ENCODE measurements at regions not wholly inside any gene's neighbourhood (a gene's known extent, or its start where the extent isn't known, plus 50 kb on each side); places are given as distances from the start of the nearest gene placed in this dataset.

DNA sequence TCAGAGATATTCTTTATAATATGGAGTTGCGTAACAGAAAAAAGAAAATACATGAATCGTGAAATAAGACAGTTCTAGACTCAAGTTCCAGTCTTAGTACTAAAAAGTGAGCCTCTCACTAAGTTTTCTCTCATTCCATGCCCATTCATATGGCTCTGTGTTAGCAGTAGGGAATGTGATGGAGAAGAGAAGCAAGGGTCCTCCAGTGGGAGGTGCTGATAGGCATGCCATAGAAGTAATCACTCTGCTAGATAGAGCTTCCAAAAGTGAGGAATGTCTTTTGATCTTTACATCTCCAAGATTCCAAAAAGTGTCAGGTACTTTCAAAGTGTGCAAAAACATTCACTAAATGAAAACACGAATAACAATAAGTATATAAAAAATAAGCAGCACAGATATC lies 678.4 kb downstream of the DCDC2C start:
- intact Hi-C loops (cut with micrococcal nuclease; ENCODE audit: unreplicated experiment): no loop called here
- H3K4me3 ChIP-seq: no peak overlapping the region
- H3K4me2 ChIP-seq: no peak overlapping the region
- no peaks in the 10 kb centered on the region for H3K4me1 ChIP-seq (replicated peaks; ENCODE audit: insufficient read depth)
- H3K79me2 ChIP-seq (ENCODE audit: low read depth): no peaks in the 10 kb centered on the region
- ChIA-PET CTCF (no interaction called here), POLR2A (ENCODE audit: unreplicated experiment) (no interaction called here)
- H3K27me3 ChIP-seq (ENCODE audit: insufficient read depth, low read depth): no peaks in the 10 kb centered on the region
- no peaks in the 10 kb centered on the region for H4K20me1 ChIP-seq (ENCODE audit: insufficient read depth)
- no peak for DNase-seq
- no peak overlapping the region for H3K27ac ChIP-seq
- H2AFZ ChIP-seq: no peak overlapping the region
- TF ChIP-seq, protein P1, sequence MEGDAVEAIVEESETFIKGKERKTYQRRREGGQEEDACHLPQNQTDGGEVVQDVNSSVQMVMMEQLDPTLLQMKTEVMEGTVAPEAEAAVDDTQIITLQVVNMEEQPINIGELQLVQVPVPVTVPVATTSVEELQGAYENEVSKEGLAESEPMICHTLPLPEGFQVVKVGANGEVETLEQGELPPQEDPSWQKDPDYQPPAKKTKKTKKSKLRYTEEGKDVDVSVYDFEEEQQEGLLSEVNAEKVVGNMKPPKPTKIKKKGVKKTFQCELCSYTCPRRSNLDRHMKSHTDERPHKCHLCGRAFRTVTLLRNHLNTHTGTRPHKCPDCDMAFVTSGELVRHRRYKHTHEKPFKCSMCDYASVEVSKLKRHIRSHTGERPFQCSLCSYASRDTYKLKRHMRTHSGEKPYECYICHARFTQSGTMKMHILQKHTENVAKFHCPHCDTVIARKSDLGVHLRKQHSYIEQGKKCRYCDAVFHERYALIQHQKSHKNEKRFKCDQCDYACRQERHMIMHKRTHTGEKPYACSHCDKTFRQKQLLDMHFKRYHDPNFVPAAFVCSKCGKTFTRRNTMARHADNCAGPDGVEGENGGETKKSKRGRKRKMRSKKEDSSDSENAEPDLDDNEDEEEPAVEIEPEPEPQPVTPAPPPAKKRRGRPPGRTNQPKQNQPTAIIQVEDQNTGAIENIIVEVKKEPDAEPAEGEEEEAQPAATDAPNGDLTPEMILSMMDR (conservative IDR thresholded peaks at IDR 0.05): no peak
- TF ChIP-seq EZH2 (IDR thresholded peaks at IDR 0.05; ENCODE audit: low read depth): no peak
- no peaks in the 10 kb centered on the region for H3F3A ChIP-seq (ENCODE audit: insufficient read depth, low read depth)
- no TSS peak for BruUV-seq (replicated peaks)
- 0 out of 2 replicates have a peak, but pooled peaks cover 3% of the 10 kb centered on the region for H3K9me3 ChIP-seq (ENCODE audit: insufficient read depth, low read depth)
- H3K9me2 ChIP-seq (ENCODE audit: insufficient read depth): no peaks in the 10 kb centered on the region; the same call in 1 of the 2 replicates
- H3K36me3 ChIP-seq (ENCODE audit: low read depth): no peaks in the 10 kb centered on the region

DNA sequence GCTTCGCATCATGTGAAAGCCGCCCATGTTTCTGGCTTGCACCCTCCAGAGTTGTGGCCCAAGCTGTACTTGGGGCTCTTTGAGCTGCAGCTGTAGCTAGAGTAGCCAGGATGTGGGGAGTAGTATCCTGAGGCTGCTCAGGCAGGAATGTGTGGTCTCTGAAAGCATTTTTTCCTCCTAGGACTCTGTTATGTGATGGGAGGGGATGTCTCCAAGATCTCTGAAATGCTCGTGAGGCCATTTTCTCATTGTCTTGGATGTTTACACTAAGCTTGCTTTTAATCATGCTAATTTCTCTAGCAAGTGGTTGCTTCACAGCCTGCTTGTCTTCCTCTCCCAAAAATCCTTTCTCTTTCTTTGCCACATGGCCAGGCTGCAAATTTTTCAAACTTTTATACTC lies 687.6 kb downstream of the DCDC2C start:
- no peaks in the 10 kb centered on the region for H3K4me1 ChIP-seq (replicated peaks; ENCODE audit: insufficient read depth)
- TF ChIP-seq EZH2 (IDR thresholded peaks at IDR 0.05; ENCODE audit: low read depth): no peak
- H3K79me2 ChIP-seq (ENCODE audit: low read depth): no peaks in the 10 kb centered on the region
- ChIA-PET POLR2A (ENCODE audit: unreplicated experiment) (no interaction called here), CTCF (no interaction called here)
- no peak overlapping the region for H3K4me3 ChIP-seq
- H3K36me3 ChIP-seq (ENCODE audit: low read depth): no peaks in the 10 kb centered on the region
- BruUV-seq (replicated peaks): no TSS peak
- no peaks in the 10 kb centered on the region; the same call in 1 of the 2 replicates for H4K20me1 ChIP-seq (ENCODE audit: insufficient read depth)
- intact Hi-C loops (cut with micrococcal nuclease; ENCODE audit: unreplicated experiment): no loop called here
- H2AFZ ChIP-seq: no peak overlapping the region
- no peak for DNase-seq
- no peaks in the 10 kb centered on the region for H3F3A ChIP-seq (ENCODE audit: insufficient read depth, low read depth)
- no peak overlapping the region for H3K27ac ChIP-seq
- H3K4me2 ChIP-seq: no peak overlapping the region
- H3K9me3 ChIP-seq (ENCODE audit: insufficient read depth, low read depth): no peaks in the 10 kb centered on the region
- H3K27me3 ChIP-seq (ENCODE audit: insufficient read depth, low read depth): no peaks in the 10 kb centered on the region
- H3K9me2 ChIP-seq (ENCODE audit: insufficient read depth): no peaks in the 10 kb centered on the region; the same call in 1 of the 2 replicates

DNA sequence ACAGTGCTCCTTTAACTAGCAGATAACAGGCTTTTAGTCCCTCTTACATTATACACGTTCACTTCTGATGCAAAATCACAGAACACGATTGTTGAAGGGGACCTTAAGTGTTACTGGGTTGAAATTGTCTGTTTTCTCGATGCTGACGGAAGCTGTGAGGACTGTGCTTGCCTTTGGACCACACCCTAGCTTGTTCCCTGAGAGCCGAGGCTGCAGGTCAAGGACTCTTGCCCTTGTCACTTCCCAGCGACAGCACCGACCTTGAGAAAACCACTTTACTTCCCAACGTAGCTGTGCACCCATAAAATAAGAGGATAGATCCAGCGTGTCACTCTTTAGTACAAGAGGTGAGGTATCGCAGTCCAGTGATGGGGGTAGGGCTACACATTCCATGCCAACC lies 701.0 kb downstream of the DCDC2C start:
- CTCF ChIA-PET: no interaction called here

GRCh38 chr2:4408321-4408720 lies 704.9 kb downstream of the DCDC2C start:
- Histone ChIP-seq H3F3A (ENCODE audit: insufficient read depth, low read depth) (no peaks in the 10 kb centered on the region), H4K20me1 (ENCODE audit: insufficient read depth) (no peaks in the 10 kb centered on the region), H3K4me2 (no peak overlapping the region), H2AFZ (no peak overlapping the region), H3K36me3 (ENCODE audit: low read depth) (no peaks in the 10 kb centered on the region), H3K27me3 (ENCODE audit: insufficient read depth, low read depth) (no peaks in the 10 kb centered on the region), H3K9me2 (ENCODE audit: insufficient read depth) (no peaks in the 10 kb centered on the region), H3K9me3 (ENCODE audit: insufficient read depth, low read depth) (no peaks in the 10 kb centered on the region), H3K27ac (no peak overlapping the region), H3K4me1 (replicated peaks; ENCODE audit: insufficient read depth) (no peaks in the 10 kb centered on the region), H3K4me3 (no peak overlapping the region), H3K79me2 (ENCODE audit: low read depth) (no peaks in the 10 kb centered on the region)
- POLR2A ChIA-PET (ENCODE audit: unreplicated experiment): no interaction called here
- DNase-seq: no peak
- TF ChIP-seq EZH2 (IDR thresholded peaks at IDR 0.05; ENCODE audit: low read depth): no peak
- TF ChIP-seq, protein P1 (conservative IDR thresholded peaks at IDR 0.05): no peak
- intact Hi-C loops (cut with micrococcal nuclease; ENCODE audit: unreplicated experiment): no loop called here
- BruUV-seq (replicated peaks): no TSS peak
- CTCF ChIA-PET: no interaction called here

More for the DNA sequence above, 701.0 kb downstream of the DCDC2C start:
- H3K79me2 ChIP-seq (ENCODE audit: low read depth): no peaks in the 10 kb centered on the region
- H3K4me2 ChIP-seq: no peak overlapping the region
- intact Hi-C loops (cut with micrococcal nuclease; ENCODE audit: unreplicated experiment): no loop called here
- no peaks in the 10 kb centered on the region for H4K20me1 ChIP-seq (ENCODE audit: insufficient read depth)
- no peaks in the 10 kb centered on the region for H3K36me3 ChIP-seq (ENCODE audit: low read depth)
- H3K27me3 ChIP-seq (ENCODE audit: insufficient read depth, low read depth): no peaks in the 10 kb centered on the region
- TF ChIP-seq, protein P1 (conservative IDR thresholded peaks at IDR 0.05): no peak
- no peak for TF ChIP-seq EZH2 (IDR thresholded peaks at IDR 0.05; ENCODE audit: low read depth)
- no peak overlapping the region for H3K27ac ChIP-seq
- no peaks in the 10 kb centered on the region for H3K9me2 ChIP-seq (ENCODE audit: insufficient read depth)
- no peak for DNase-seq
- no peaks in the 10 kb centered on the region for H3K4me1 ChIP-seq (replicated peaks; ENCODE audit: insufficient read depth)
- no peak overlapping the region for H2AFZ ChIP-seq
- POLR2A ChIA-PET (ENCODE audit: unreplicated experiment): no interaction called here
- H3K9me3 ChIP-seq (ENCODE audit: insufficient read depth, low read depth): no peaks in the 10 kb centered on the region
- BruUV-seq (replicated peaks): no TSS peak
- no peak overlapping the region for H3K4me3 ChIP-seq
- no peaks in the 10 kb centered on the region for H3F3A ChIP-seq (ENCODE audit: insufficient read depth, low read depth)
